HepG2 (cell line): ENCODE measurements at regions not wholly inside any gene's neighbourhood (a gene's known extent, or its start where the extent isn't known, plus 50 kb on each side); places are given as distances from the start of the nearest gene placed in this dataset.

Experiments
- ATAC-seq: fragments of 200-7000 bp; cut with Tn5 transposase; 3 replicates; pipeline ENCODE4 v1.9.1; 2020; ENCODE audit warnings: mild to moderate bottlenecking, moderate library complexity
- BruUV-seq: library from RNA; stranded (reverse); fragments of 400-500 nt; replicated peaks from 2 replicates; lab custom pipeline; 2021; lab: Mats Ljungman, UMichigan
- CTCF ChIA-PET: fragments of 300-600 bp; formaldehyde crosslinking; extraction: SDS; loops from one replicate; lab custom pipeline; 2021; ENCODE audit warnings: low total read pairs, inconsistent platforms, low intra/inter-chr PET ratio; lab: Yijun Ruan, JAX
- POLR2A ChIA-PET: fragments of 350-600 bp; sonication (Branson Sonifier 250); formaldehyde crosslinking; loops from one replicate; lab custom pipeline; 2020; ENCODE audit warnings: antibody characterized with exemption, inconsistent platforms; lab: Yijun Ruan, JAX
- DNase-seq: peaks from one replicate; pipeline ENCODE4 v3.0.0-alpha.2; 2015; ENCODE audit warnings: low spot score
- FAIRE-seq: peaks from 3 replicates; lab custom pipeline; 2011; peaks lifted over from hg19 to GRCh38; lab: Jason Lieb, UNC
- H2AFZ ChIP-seq: one replicate; pipeline ENCODE4 v1.6.1; 2011; ENCODE audit warnings: low read length, inconsistent platforms
- H3K27ac ChIP-seq: fragments of 300-600 bp; 3 replicates; pipeline ENCODE4 v1.8.0; 2011; ENCODE audit warnings: mixed run types, mild to moderate bottlenecking, mixed read lengths, low read length, inconsistent platforms; ENCODE audit not compliant: insufficient read depth; ENCODE audit errors: extremely low read length
- H3K27me3 ChIP-seq, 2 experiments: fragments of 200-600 bp in 1 of 2; 2 replicates in 1 of 2; 3 replicates in 1 of 2; pipeline versions ENCODE4 v1.6.0 to v1.8.0; 2011; ENCODE audit warnings: low read length in 2 of 2, mild to moderate bottlenecking in 2 of 2, moderate library complexity in 2 of 2, inconsistent platforms in 1 of 2; ENCODE audit not compliant: insufficient read depth in 2 of 2, control insufficient read depth in 1 of 2
- H3K36me3 ChIP-seq, 2 experiments: fragments of 200-600 bp in 1 of 2; replicated peaks in 1 of 2; 2 replicates in 1 of 2; 3 replicates in 1 of 2; pipeline versions ENCODE4 v1.5.1 to v1.8.0; 2011; ENCODE audit warnings: low read length in 2 of 2, inconsistent platforms in 1 of 2; ENCODE audit not compliant: insufficient read depth in 2 of 2, control insufficient read depth in 1 of 2
- H3K4me1 ChIP-seq: 2 replicates; pipeline ENCODE4 v1.5.1; 2012; ENCODE audit warnings: low read length, inconsistent platforms; ENCODE audit not compliant: insufficient read depth
- H3K4me2 ChIP-seq: 2 replicates; pipeline ENCODE4 v1.6.0; 2011; ENCODE audit warnings: low read depth, low read length, inconsistent platforms
- H3K4me3 ChIP-seq, 3 experiments: fragments of 200-600 bp in 1 of 3; sonication (generic), shearing (Covaris generic) in 1 of 3; replicated peaks in 1 of 3; 2 replicates each; pipeline ENCODE4 v1.5.1; 2011 to 2016; ENCODE audit warnings: low read length in 3 of 3, inconsistent platforms in 2 of 3, low read depth in 2 of 3, mild to moderate bottlenecking in 2 of 3, control low read depth in 1 of 3, mixed read lengths in 1 of 3; ENCODE audit not compliant: insufficient read depth in 1 of 3
- H3K79me2 ChIP-seq: one replicate; pipeline ENCODE4 v1.6.1; 2011; ENCODE audit warnings: low read length, inconsistent platforms; ENCODE audit not compliant: insufficient read depth
- H3K9ac ChIP-seq: 2 replicates; pipeline ENCODE4 v1.6.0; 2011; ENCODE audit warnings: mild to moderate bottlenecking, low read depth, low read length, inconsistent platforms; ENCODE audit not compliant: insufficient read depth
- H3K9me3 ChIP-seq: 2 replicates; pipeline ENCODE4 v1.5.1; 2012; ENCODE audit warnings: mild to moderate bottlenecking, low read length
- H4K20me1 ChIP-seq: 2 replicates; pipeline ENCODE4 v1.6.0; 2011; ENCODE audit warnings: inconsistent platforms, mild to moderate bottlenecking, low read length, moderate library complexity; ENCODE audit not compliant: insufficient read depth
- CHD4 ChIP-seq: fragments of 200-600 bp; sonication (generic); IDR thresholded peaks from 2 replicates; pipeline ENCODE4 v1.7.0; 2017; ENCODE audit warnings: mild to moderate bottlenecking, low read length, borderline replicate concordance
- FOXC1 ChIP-seq: sonication (generic); formaldehyde crosslinking; IDR thresholded peaks from 2 replicates; pipeline ENCODE4 v1.8.0; 2022; ENCODE audit warnings: mild to moderate bottlenecking, missing genetic modification reagents, borderline replicate concordance
- GATAD2A ChIP-seq: IDR thresholded peaks from 2 replicates; pipeline ENCODE4 v1.6.1; 2016
- JUN ChIP-seq: sonication (generic); formaldehyde crosslinking; IDR thresholded peaks from 2 replicates; pipeline ENCODE4 v1.4.0; 2020; ENCODE audit warnings: mild to moderate bottlenecking, missing genetic modification reagents
- KLF12 ChIP-seq: sonication (generic); formaldehyde crosslinking; IDR thresholded peaks from 2 replicates; pipeline ENCODE4 v1.4.0; 2020; ENCODE audit warnings: missing genetic modification reagents, borderline replicate concordance
- MIXL1 ChIP-seq: IDR thresholded peaks from 2 replicates; pipeline ENCODE4 v1.6.1; 2016
- PTBP1 ChIP-seq: fragments of 200-400 bp; formaldehyde crosslinking; IDR thresholded peaks from 2 replicates; pipeline ENCODE4 v1.6.1; 2018; ENCODE audit warnings: low read length, low read depth; ENCODE audit not compliant: poor library complexity, severe bottlenecking
- ZFP36 ChIP-seq: fragments of 150-350 bp; IDR thresholded peaks from 2 replicates; pipeline ENCODE4 v1.6.1; 2018; ENCODE audit warnings: borderline replicate concordance, low read length, low read depth; ENCODE audit not compliant: partially characterized antibody
- ZFYVE20 ChIP-seq: sonication (generic); formaldehyde crosslinking; IDR thresholded peaks from 2 replicates; pipeline ENCODE4 v1.8.0; 2023; ENCODE audit warnings: low read depth, mild to moderate bottlenecking, moderate library complexity, missing genetic modification reagents, borderline replicate concordance
- ZNF292 ChIP-seq: sonication (generic); formaldehyde crosslinking; IDR thresholded peaks from 2 replicates; pipeline ENCODE4 v1.8.1; 2022; ENCODE audit warnings: mild to moderate bottlenecking, low read depth, missing genetic modification reagents, borderline replicate concordance
- ZNF33A ChIP-seq: sonication (generic); formaldehyde crosslinking; IDR thresholded peaks from 2 replicates; pipeline ENCODE4 v1.5.1; 2020; ENCODE audit warnings: missing genetic modification reagents, mild to moderate bottlenecking, moderate library complexity, borderline replicate concordance
- ZNF577 ChIP-seq: sonication (generic); formaldehyde crosslinking; IDR thresholded peaks from 2 replicates; pipeline ENCODE4 v1.4.0; 2020; ENCODE audit warnings: mild to moderate bottlenecking, low read depth, missing genetic modification reagents, borderline replicate concordance
- ZNF772 ChIP-seq: sonication (generic); formaldehyde crosslinking; IDR thresholded peaks from 2 replicates; pipeline ENCODE4 v1.5.0; 2020; ENCODE audit warnings: mild to moderate bottlenecking, missing genetic modification reagents
- WGBS: methylation state at CpG from one replicate; pipeline ENCODE4 v1.1.6; 2017; ENCODE audit warnings: low lambda C conversion rate; 5-methylcytosine and 5-hydroxymethylcytosine counted together
- in situ Hi-C: cut with HindIII; loops from 2 replicates; pipeline ENCODE4 v1.10.0; 2017; ENCODE audit warnings: low pct_unique_long_range_greater_than_20kb; ENCODE audit not compliant: extremely low pct_ligation_motif_present
- intact Hi-C: fragments of 100-400 bp; cut with micrococcal nuclease; formaldehyde crosslinking; loops from one replicate; pipeline ENCODE4 v1.10.0; 2022; ENCODE audit not compliant: unreplicated experiment
- TF ChIP-seq, protein P1 (sequence below): sonication (generic); formaldehyde crosslinking; IDR thresholded peaks from 2 replicates; pipeline ENCODE4 v1.8.1; 2023; ENCODE audit warnings: mild to moderate bottlenecking, missing genetic modification reagents, borderline replicate concordance

GRCh38 chr15:38085931-38086568 is 151.6 kb downstream of the TMCO5A start:
- no peaks in the 10 kb centered on the region for H3K4me1 ChIP-seq
- DNase-seq (no peak), ATAC-seq (no peak), FAIRE-seq (no peak)
- H3K9me3 ChIP-seq, result no peaks in the 10 kb centered on the region
- H3K9ac ChIP-seq, result no peak overlapping the region
- ChIA-PET POLR2A (no interaction called here), CTCF (no interaction called here)
- H3K27me3 ChIP-seq, result no peaks in the 10 kb centered on the region
- in situ Hi-C loops (no loop called here), intact Hi-C loops (no loop called here)
- H3K79me2 ChIP-seq, result no peaks in the 10 kb centered on the region
- WGBS, result 8% methylated on average over 1 of the region's 1 CpG
- no peaks in the 10 kb centered on the region for H4K20me1 ChIP-seq
- BruUV-seq, result no TSS peak
- H3K4me2 ChIP-seq, result no peak overlapping the region
- no peak for TF ChIP-seq ZNF772 (CRISPR knock-in tag)
- TF ChIP-seq CHD4, result no peak
- TF ChIP-seq ZFP36, result no peak
- TF ChIP-seq ZNF33A (CRISPR knock-in tag), result no peak
- no peak for TF ChIP-seq ZNF292
- TF ChIP-seq GATAD2A (CRISPR knock-in tag), result no peak
- TF ChIP-seq ZFYVE20 (CRISPR knock-in tag), result no peak
- TF ChIP-seq PTBP1, result no peak
- TF ChIP-seq ZNF577 (CRISPR knock-in tag), result no peak
- H2AFZ ChIP-seq, result no peak overlapping the region
- H3K27ac ChIP-seq, result no peak overlapping the region
- H3K4me3 ChIP-seq, result no peak overlapping the region
- H3K36me3 ChIP-seq, result no peaks in the 10 kb centered on the region

DNA sequence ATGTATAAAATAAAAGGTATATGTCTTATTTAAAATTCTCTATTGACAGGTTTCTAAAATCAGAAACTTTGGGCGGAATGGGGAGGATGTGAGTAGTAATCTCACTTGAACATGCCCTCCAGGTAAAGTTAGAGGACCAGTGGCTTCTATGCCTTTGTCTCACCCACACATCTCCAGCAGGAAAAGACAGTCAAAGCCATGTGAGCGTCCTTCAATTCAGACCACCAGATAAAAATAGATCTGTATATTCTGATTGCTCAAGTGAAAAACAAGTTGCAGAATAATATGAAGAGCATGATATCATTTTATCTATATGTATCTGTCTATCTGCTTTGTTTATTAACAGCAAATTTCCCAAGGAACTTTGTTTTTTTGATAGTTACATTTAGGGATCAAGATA is 152.2 kb downstream of the TMCO5A start:
- no peaks in the 10 kb centered on the region for H3K27me3 ChIP-seq
- 7% methylated on average over 2 of the region's 2 CpGs for WGBS
- ChIA-PET CTCF (no interaction called here), POLR2A (no interaction called here)
- no peak overlapping the region for H2AFZ ChIP-seq
- no peak overlapping the region for H3K27ac ChIP-seq
- ATAC-seq (no peak), DNase-seq (no peak), FAIRE-seq (no peak)
- intact Hi-C loops, result no loop called here
- H3K9me3 ChIP-seq, result no peaks in the 10 kb centered on the region
- BruUV-seq, result no TSS peak
- H3K79me2 ChIP-seq, result no peaks in the 10 kb centered on the region
- no peak overlapping the region for H3K4me3 ChIP-seq
- H3K4me1 ChIP-seq, result no peaks in the 10 kb centered on the region
- in situ Hi-C loops, result no loop called here
- no peaks in the 10 kb centered on the region for H3K36me3 ChIP-seq
- H3K9ac ChIP-seq, result no peak overlapping the region
- no peak overlapping the region for H3K4me2 ChIP-seq
- H4K20me1 ChIP-seq, result no peaks in the 10 kb centered on the region
- TF ChIP-seq KLF12 (CRISPR knock-in tag), result no peak
- TF ChIP-seq, protein P1, sequence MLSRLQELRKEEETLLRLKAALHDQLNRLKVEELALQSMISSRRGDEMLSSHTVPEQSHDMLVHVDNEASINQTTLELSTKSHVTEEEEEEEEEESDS (CRISPR knock-in tag), result no peak
- no peak for TF ChIP-seq MIXL1 (CRISPR knock-in tag)
- no peak for TF ChIP-seq PTBP1
- TF ChIP-seq FOXC1 (CRISPR knock-in tag), result no peak
- TF ChIP-seq JUN (CRISPR knock-in tag), result no peak
